HG02885 (cell line): ENCODE measurements at regions not wholly inside any gene's neighbourhood (a gene's known extent, or its start where the extent isn't known, plus 50 kb on each side); places are given as distances from the start of the nearest gene placed in this dataset.
"Not testable (repeated sequence)": the region's sequence is repeated elsewhere in the genome, so short reads cannot be mapped to it uniquely, and the experiment has no call there.

Experiments used
- ATAC-seq: cut with Tn5 transposase; IDR thresholded peaks from one replicate; pipeline ENCODE4 v1.9.1; 2021; ENCODE audit warnings: mild to moderate bottlenecking; ENCODE audit not compliant: unreplicated experiment, poor library complexity

GRCh38 chr6:115358616-115359015 is 702.1 kb downstream of the FRK start:
- ATAC-seq: no peak

DNA sequence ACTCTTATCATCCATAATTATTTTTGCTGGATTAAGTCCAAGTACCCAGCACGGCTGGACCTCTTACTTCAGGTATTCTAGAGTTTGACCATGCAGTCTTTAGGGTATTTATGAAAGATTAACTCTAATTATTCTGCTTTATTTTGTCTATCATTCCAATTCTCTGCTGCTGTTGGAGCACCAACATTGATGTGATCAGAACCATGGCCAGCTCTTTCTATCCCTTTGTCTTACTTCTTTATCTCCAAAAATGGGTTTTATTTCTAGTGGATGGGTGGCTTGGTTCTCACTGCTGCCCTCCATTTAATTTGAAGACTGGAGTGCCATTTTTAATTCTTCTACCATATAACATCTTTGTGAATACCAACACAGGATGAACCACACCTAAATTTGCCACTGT is 704.3 kb downstream of the FRK start:
- no peak for ATAC-seq

DNA sequence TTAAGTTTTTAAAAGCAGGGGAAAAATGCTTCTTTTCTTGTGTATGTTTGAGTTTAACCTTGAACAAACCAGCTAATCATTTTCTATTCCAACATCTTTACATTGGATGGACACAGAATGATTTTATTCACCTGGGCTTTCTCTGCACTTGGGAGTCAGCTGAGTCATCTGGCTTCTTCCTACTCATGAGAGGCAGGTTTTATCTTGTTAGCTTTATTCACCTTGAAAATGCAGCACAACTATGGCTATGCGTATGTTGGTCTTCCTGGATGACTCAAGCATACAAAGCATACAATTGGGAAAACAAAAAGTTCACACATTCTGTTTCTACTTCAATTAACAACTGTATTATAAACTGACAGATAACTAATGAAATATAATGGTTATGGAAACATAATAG is 737.7 kb downstream of the FRK start:
- no peak for ATAC-seq

DNA sequence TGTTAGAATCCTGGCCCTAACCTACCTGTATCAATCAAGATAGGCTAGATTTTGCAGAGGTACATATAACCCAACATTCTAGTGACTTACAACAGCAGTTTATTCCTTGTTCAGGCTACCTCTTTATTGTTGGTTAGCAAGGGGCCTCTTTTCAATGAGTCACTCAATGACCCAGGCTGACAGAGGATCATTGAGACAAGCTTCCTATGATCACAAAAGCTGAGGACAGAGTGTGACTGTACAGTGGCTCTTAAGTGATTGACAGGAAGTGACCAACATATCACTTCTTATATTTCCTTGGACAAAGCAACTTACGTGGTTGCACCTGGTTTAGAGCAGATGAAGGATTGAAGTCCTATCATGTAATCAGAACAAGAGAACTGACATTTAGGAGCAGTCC is 740.9 kb downstream of the FRK start:
- no peak for ATAC-seq

GRCh38 chr6:115310156-115310555 is 750.5 kb downstream of the FRK start:
- no peak for ATAC-seq

- no peak for ATAC-seq
Observed at GRCh38 chr6:115302731-115303130, 758.0 kb downstream of the FRK start.

GRCh38 chr6:115287467-115287866 is 773.2 kb downstream of the FRK start:
- no peak for ATAC-seq

GRCh38 chr6:115276881-115277565 is 783.7 kb downstream of the FRK start:
- ATAC-seq: no peak

GRCh38 chr6:115272311-115272710 is 788.4 kb downstream of the FRK start:
- no peak for ATAC-seq

GRCh38 chr6:115271434-115271833 is 789.3 kb downstream of the FRK start:
- ATAC-seq: no peak

GRCh38 chr6:115270953-115271352 is 789.7 kb downstream of the FRK start:
- ATAC-seq: no peak

DNA sequence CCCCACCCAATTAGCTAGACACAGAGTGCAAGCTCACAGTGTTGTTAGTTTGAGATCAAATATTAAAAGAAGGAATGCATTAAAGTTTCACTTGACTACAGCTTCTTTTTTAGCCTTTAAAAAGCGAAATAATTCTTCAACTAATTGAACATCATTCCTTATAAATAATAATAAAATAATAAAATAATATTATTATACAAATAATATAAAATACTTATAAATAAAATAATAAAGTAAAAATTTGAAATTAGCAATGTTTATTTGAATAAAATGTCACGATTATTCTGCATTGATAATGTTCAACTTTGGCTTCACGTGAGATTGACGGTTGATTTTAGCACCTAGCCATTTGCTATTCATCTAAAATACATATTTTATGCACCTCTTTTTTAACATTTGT is 819.3 kb downstream of the FRK start:
- no peak for ATAC-seq

DNA sequence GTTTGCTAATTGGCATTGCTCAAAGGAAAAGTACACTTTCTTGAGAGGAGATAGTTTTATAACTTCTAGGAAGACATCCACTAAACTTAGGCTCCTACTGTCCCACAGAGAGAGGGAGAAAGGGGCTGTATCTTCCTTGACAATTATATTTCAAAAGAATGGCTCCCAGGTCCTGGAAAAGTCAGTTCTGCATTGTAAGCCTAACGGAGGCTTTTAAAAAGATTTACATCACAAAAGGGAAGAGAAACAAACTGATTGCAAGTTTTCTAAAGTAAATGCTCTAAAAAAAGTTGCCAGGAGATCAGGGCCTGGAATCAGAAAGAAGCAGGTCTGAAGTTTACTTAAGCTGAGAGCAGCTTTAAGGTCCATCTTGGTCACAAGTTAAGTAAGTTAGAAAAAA is 839.5 kb downstream of the FRK start:
- ATAC-seq: no peak

DNA sequence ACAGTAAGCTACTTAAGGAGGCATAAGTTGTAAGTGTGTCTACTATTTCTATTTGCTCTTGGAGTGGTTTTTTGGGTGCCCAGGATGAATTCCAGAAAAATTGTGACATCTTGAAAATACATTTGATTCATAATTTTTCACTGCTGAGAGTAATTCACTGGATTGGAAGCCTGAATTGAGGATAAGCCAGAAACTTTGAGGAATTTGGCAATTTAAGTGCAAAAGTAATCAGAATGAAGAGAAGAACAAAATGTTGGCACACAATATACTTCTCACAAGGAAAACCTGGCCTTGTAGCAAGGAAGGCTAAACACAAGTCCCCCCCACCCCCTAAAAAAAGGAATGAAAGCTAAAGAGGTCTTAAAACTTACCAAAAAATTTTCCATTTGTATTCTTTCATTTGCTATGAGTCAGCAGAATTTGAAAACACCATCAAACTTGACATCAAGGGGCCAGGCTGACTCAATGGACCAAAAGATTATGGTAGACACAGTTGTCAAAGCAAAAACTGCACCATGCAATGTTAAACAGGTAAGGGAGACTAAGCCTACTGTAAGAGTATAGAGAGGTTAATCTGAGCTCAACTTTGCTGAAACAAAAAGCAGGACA is 840.0 kb downstream of the FRK start:
- no peak for ATAC-seq

DNA sequence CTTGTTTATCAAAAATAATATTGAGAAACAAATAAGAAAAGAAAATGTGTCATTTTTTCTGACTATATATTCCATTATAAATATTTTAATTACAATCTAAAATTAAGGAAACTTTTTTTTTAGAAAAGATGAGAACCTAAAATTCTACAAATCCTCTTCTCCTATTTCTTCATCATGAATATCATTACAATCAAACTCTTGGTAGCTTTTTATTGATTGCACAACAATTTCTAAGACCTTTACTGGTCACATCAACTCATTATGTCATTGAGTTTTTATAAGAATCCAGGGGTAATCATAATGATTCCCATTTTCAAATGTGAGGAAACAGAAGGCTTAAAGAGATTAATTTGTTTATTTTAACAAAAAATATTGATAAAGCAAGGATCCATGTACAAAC is 841.0 kb downstream of the FRK start:
- ATAC-seq: no peak

DNA sequence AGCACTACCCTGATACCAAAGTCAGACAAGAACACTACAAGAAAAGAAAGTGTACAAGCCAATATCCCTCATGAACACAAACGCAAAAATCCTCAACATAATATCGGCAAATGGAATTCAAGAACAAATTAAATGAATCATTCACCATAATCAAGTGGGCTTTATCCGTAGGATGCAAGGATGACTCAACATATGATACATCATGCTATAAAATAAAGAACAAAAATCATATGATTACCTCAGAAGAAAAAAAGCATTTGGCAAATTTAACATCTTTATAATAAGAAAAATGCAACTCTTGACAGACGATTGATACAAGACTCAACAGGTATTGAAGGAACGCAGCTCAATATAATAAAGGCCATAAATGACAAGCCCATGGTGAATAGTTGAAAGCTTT is 843.9 kb downstream of the FRK start:
- ATAC-seq: no peak

DNA sequence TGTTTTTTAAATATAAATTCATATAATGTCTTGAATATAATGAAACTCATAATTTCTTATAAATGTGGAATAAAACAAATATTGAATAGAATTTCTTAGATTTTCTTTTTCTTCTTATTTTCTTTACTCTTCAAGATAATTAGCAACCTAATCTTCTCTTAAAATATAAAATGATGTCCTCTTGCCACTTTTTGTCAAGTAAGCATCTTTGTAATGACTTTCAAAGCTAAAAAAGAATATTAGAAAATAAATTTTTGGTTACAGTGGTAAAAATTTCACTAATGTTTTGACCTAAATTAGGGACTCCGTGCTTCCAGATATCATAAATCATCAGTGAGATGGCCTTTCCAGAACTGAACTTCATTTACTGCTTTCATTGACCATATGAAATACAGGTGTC is 846.4 kb downstream of the FRK start:
- ATAC-seq: no peak

GRCh38 chr6:115203381-115203780 is 857.3 kb downstream of the FRK start:
- no peak for ATAC-seq

DNA sequence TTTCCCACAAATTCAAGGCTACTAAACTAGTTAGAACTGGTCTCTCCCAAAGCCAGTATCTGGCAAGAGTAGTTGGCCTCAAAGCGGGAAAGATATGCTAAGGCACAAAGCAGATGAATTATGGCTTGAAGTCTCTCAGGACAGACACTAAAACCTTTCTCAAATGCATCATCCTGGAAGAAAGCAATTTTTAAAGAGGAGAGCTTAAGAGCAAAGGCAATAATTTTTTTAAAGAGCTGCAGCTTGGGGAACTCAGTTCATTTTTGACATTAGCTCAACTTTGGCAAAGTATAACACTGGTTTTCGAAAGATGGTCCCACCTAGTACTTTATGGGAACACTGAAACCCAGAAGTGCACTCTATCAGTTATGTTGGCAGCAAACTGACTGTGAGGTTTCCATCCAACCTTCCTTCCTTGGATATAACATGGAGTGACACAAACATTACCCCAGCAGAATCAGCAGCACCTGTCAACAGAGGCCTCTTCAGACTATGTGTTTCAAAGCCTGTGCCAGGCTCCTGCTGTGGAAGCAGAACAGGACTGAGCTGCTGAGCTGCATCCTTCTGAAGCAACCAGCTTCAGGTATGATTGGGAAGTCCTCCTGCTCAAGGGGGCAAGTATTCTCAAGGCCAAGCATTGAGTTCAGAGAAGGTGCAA is 852.3 kb upstream of the HS3ST5 start:
- ATAC-seq: no peak

- no peak for ATAC-seq
Observed at GRCh38 chr6:115191989-115192388, 849.2 kb upstream of the HS3ST5 start.

DNA sequence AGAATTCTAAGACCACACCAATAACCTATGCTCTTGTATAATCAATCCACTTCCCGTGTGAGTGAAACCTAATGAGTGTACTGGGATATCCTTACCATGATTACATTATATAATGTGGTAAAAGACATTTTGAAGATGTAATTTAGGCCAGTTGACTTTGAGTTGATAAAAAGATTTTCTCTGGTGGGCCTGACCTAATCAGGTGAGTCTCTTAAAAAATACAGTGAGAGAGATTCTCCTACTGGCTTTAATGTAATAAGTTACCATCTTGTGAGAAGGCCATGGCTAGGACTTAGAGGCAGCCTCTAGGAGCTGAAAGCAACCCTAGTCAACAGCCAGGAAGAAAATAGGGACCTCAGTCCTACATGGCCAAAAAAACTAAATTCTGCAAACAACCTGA is 847.7 kb upstream of the HS3ST5 start:
- no peak for ATAC-seq

GRCh38 chr6:115175456-115175855 is 832.6 kb upstream of the HS3ST5 start:
- ATAC-seq: not testable (repeated sequence)
